ENCODE measurements at regions not wholly inside any gene's neighbourhood (a gene's known extent, or its start where the extent isn't known, plus 50 kb on each side); places are given as distances from the start of the nearest gene placed in this dataset.

DNA sequence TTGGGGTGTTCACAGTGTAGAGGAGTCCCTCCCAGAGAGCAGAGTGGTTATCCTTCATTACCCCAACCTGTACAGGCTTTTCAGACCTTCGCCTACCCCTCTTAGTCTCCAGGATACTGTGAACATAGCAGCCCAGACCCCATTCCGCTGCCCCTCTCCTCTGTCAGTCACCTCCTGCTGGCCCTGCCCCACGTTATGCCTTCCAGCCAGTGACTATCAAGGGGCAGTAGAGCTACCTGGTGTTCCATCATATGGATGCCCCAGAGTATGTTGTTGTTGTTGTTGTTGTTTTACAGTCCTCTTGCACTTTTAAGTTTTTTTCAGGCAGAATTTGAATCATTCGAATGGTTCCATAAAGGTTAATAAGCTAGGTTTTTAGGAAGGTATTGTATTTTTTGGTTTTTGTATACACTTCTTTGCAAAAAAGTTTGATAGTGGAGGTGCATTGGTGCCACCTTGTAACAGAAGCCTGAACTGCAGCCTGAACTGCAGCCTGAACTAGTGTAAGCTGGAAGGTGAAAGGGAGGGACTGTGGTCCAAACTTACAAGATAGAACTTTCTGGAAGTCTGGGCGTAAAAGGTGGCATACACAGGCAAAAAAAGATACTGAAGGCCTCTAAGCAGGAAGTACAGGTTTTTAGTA, 101.4 kb upstream of the RAB40AL start:
- no peak for DNase-seq (ENCODE audit: low spot score in 2 of 2)
- no peak overlapping the region for H3K4me3 ChIP-seq (ENCODE audit: low read depth, poor library complexity, severe bottlenecking)
- no peak for TF ChIP-seq POLR2A (IDR thresholded peaks at IDR 0.05)
- TF ChIP-seq, protein P1, sequence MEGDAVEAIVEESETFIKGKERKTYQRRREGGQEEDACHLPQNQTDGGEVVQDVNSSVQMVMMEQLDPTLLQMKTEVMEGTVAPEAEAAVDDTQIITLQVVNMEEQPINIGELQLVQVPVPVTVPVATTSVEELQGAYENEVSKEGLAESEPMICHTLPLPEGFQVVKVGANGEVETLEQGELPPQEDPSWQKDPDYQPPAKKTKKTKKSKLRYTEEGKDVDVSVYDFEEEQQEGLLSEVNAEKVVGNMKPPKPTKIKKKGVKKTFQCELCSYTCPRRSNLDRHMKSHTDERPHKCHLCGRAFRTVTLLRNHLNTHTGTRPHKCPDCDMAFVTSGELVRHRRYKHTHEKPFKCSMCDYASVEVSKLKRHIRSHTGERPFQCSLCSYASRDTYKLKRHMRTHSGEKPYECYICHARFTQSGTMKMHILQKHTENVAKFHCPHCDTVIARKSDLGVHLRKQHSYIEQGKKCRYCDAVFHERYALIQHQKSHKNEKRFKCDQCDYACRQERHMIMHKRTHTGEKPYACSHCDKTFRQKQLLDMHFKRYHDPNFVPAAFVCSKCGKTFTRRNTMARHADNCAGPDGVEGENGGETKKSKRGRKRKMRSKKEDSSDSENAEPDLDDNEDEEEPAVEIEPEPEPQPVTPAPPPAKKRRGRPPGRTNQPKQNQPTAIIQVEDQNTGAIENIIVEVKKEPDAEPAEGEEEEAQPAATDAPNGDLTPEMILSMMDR (IDR thresholded peaks at IDR 0.05), result no peak
- WGBS, 2 donors, result 56 to 77% methylated on average over 5 of the region's 5 CpGs
- intact Hi-C loops (cut with DNase I; ENCODE audit: low total_unique reads), result no loop called here

DNA sequence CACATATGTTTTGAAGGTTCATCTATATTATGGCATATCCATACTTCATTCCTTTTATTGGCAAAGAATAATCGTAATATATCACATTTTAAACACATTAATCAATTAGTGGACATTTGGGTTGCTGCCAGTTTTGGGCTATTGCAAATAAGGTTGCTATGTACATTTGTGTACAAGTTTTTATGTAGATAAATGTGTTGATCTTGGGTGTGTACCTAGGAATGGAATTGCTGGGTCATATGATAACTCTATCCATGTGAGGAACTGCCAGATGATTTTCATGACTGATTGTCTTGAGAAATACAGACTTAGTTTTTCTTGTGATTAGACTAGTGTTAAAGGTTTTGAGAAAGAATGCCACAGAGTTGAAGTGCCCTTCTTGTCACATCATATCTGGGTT, 99.2 kb upstream of the RAB40AL start:
- 55 to 83% methylated on average over 1 of the region's 1 CpG for WGBS, 2 donors
- no peak for DNase-seq (ENCODE audit: low spot score in 2 of 2)
- TF ChIP-seq, protein P1 (IDR thresholded peaks at IDR 0.05), result no peak
- TF ChIP-seq POLR2A (IDR thresholded peaks at IDR 0.05), result no peak
- intact Hi-C loops (cut with DNase I; ENCODE audit: low total_unique reads), result no loop called here
- H3K4me3 ChIP-seq (ENCODE audit: low read depth, poor library complexity, severe bottlenecking), result no peak overlapping the region

DNA sequence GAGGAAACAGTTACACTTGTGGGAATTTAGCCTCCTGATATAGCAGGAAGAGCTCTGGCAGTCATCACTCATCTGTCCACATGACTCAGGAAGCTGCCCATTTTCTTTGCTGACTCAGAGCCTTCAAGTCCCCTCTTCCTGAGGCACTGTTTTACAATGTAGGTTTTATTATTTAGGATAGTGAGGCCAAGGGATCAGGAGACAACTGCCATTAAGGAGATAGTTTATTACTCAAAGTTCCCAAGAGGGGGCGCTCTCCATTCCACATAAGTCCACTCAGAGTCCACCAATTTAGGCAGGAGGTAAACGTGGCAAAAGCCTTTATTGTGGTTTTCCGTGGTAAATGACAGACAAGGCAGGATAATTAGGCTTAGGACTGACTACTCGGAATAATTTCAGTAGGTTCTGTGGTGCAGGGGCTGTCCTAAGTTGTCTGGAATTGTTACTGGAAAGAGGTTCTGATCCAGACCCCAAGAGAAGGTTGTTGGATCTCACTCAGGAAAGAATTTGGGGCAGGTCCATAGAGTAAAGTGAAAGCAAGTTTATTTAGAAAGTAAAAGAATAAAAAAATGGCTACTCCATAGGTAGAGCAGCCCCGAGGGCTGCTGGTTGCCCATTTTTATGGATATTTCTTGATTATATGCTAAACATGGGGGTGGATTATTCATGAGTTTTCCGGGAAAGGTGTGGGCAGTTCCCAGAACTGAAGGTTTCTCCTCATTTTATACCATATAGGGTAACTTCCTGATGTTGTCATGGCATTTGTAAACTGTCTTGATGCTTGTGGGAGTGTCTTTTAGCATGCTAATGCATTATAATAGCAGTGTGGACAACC, 96.0 kb upstream of the RAB40AL start:
- intact Hi-C loops (cut with DNase I; ENCODE audit: low total_unique reads), result no loop called here
- no peak for TF ChIP-seq POLR2A (IDR thresholded peaks at IDR 0.05)
- TF ChIP-seq, protein P1 (IDR thresholded peaks at IDR 0.05), result no peak
- 71 to 83% methylated on average over 4 to 6 of the region's 6 CpGs for WGBS, 2 donors
- no peak overlapping the region for H3K4me3 ChIP-seq (ENCODE audit: low read depth, poor library complexity, severe bottlenecking)
- DNase-seq (ENCODE audit: low spot score in 2 of 2), result no peak

DNA sequence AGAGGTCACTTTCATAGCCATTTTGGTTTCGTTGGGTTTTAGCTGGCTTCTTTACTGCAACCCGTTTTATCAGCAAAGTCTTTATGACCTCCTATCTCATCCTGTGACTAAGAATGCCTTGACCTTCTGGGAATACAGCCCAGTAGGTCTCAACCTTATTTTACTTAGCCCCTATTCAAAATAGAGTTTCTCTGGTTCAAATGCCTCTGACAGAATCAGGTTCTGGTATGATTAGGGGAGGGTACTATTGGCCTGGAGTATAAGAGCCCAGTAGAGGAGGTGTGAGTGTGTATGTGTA, 95.4 kb upstream of the RAB40AL start:
- no peak for TF ChIP-seq POLR2A (IDR thresholded peaks at IDR 0.05)
- TF ChIP-seq, protein P1 (IDR thresholded peaks at IDR 0.05), result no peak
- intact Hi-C loops (cut with DNase I; ENCODE audit: low total_unique reads), result no loop called here
- no peak overlapping the region for H3K4me3 ChIP-seq (ENCODE audit: low read depth, poor library complexity, severe bottlenecking)
- DNase-seq (ENCODE audit: low spot score in 2 of 2), result no peak
- 53 to 91% methylated on average over 2 of the region's 2 CpGs for WGBS, 2 donors

DNA sequence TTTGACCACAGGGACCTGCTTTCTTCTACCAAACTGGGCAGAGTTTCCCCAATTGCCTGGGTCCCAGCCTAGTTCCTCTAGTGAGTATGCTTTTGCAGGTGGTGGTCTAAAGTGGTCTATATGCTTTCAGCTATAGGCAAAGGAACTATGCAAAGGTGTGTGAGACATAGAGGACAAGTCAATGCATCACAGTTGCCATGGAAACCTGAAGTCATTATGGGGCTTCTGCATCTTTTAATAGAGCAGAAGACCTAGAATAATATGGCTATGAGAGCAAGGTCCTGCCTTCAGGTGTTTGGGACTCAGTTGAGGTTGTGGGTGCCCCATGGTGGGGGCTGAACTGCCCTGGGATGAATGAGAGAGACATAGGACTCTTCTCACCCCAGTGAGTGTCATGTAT, 92.1 kb upstream of the RAB40AL start:
- intact Hi-C loops (cut with DNase I; ENCODE audit: low total_unique reads), result no loop called here
- no peak for DNase-seq (ENCODE audit: low spot score in 2 of 2)
- TF ChIP-seq, protein P1 (IDR thresholded peaks at IDR 0.05), result no peak
- no peak for TF ChIP-seq POLR2A (IDR thresholded peaks at IDR 0.05)
- H3K4me3 ChIP-seq (ENCODE audit: low read depth, poor library complexity, severe bottlenecking), result no peak overlapping the region
